ENCODE measurements at regions not wholly inside any gene's neighbourhood (a gene's known extent, or its start where the extent isn't known, plus 50 kb on each side); places are given as distances from the start of the nearest gene placed in this dataset.
"Not testable (repeated sequence)": the region's sequence is repeated elsewhere in the genome, so short reads cannot be mapped to it uniquely, and the experiment has no call there.

GRCh38 chr12:46675736-46676135, 150.1 kb downstream of the SLC38A4 start:
- peak; percentile 66 for DNase-seq (ENCODE audit: low read depth, low spot score)
- in situ Hi-C loops (cut with HindIII; ENCODE audit: low pct_unique_long_range_greater_than_20kb, low sequenced_read_pairs): no loop called here

DNA sequence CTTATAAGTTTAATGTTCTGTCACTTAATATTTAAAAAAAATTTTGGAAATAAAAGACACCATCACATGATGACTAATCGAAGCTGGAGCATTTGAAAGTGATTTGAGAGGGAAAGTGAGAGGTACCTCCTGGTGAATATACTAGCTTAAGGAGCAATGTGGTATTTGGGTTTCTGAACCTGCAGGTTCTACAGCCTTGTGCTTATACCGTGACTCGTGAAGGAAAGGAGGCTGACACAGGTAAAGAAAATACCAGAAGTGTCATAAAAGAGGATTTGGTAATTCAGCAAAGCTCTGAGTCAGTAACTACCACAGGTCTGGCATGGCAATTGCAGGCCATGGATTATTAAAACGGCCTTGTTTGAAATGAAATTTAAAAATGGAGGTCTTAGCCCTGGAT, 151.0 kb downstream of the SLC38A4 start:
- no peak for DNase-seq (ENCODE audit: low read depth, low spot score)
- in situ Hi-C loops (cut with HindIII; ENCODE audit: low pct_unique_long_range_greater_than_20kb, low sequenced_read_pairs): no loop called here

GRCh38 chr12:46674129-46674528, 151.7 kb downstream of the SLC38A4 start:
- in situ Hi-C loops (cut with HindIII; ENCODE audit: low pct_unique_long_range_greater_than_20kb, low sequenced_read_pairs): no loop called here
- no peak for DNase-seq (ENCODE audit: low read depth, low spot score)

DNA sequence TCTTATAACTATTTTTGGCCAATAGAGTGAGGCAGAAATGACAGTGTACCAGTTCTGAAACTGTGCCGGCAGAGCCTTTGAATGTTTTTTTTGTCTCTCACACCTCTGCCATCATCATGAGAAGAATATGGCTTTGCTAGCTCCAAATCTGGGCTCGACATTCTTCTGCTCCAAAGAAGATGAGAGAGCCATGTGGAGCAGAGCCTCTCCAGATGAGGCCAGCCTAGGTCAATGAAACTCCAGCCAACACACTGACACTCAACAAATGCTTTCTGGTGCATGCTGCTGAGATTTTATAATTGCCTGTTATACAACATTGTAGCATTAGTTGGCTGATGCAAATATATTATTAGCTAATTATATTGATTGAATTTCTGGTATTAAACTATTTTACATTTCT, 154.7 kb downstream of the SLC38A4 start:
- in situ Hi-C loops (cut with HindIII; ENCODE audit: low pct_unique_long_range_greater_than_20kb, low sequenced_read_pairs): no loop called here
- no peak for DNase-seq (ENCODE audit: low read depth, low spot score)

- no peak for DNase-seq (ENCODE audit: low read depth, low spot score)
- in situ Hi-C loops (cut with HindIII; ENCODE audit: low pct_unique_long_range_greater_than_20kb, low sequenced_read_pairs): no loop called here
Measured at GRCh38 chr12:46670636-46671035, 155.2 kb downstream of the SLC38A4 start.

DNA sequence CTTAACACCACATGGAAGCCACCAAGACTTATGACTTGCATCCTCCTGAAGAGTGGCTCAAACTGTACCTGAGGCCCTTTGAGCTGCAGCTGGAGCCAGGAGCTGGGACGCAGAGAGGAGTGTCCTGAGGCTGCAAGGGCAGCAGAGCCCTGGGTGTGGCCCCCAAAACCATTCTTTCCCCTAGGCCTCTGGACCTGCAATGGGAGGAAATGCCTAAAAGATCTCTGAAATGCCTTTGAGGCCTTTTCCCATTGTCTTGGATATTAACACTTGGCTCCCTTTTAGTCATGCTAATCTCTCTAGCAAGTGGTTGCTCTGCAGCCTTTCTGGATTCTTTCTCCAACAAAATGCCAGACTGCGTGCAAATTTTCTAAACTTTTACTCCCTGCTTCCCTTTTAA, 156.1 kb downstream of the SLC38A4 start:
- in situ Hi-C loops (cut with HindIII; ENCODE audit: low pct_unique_long_range_greater_than_20kb, low sequenced_read_pairs): no loop called here
- DNase-seq (ENCODE audit: low read depth, low spot score): no peak

DNA sequence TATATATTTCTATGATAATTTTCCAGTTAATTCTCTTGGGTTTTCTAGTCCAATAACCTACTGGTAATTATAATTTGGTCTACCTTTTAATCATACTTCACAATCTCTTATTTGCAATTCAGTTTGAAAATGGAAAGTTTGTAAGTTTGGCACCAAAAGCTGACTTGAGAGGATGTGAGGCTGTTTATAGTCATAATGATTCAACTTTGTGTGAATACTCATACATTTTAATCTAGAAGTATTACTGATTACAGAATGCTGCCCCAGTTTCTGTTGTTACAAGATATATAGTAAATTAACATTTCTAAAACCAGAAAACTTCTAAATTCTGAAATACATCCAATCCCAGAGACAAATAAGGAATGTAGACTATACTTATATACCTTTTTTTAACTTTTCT, 158.2 kb downstream of the SLC38A4 start:
- in situ Hi-C loops (cut with HindIII; ENCODE audit: low pct_unique_long_range_greater_than_20kb, low sequenced_read_pairs): no loop called here
- no peak for DNase-seq (ENCODE audit: low read depth, low spot score)

- DNase-seq (ENCODE audit: low read depth, low spot score): peak; percentile 55
- in situ Hi-C loops (cut with HindIII; ENCODE audit: low pct_unique_long_range_greater_than_20kb, low sequenced_read_pairs): no loop called here
Measured at GRCh38 chr12:46664761-46665287, 161.0 kb downstream of the SLC38A4 start.

DNA sequence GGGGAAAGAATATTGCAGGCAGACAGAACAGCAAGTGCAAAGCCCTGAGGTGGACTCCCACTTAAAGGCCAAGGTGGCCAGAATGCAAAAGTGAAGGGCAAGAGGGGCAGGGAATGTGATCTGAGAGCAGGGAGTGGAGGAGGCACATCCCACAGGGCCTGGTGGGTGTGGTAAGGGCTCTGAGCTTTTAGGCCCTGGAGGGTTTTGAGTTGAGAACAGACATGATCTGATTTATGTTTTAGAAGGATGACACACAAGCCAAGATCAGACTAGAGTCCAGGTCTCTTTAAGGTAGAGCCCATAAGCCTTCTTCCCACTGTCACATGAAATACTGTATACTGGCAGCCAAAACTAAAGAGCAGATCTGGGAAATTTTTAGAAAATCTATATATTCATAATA, 162.5 kb downstream of the SLC38A4 start:
- in situ Hi-C loops (cut with HindIII; ENCODE audit: low pct_unique_long_range_greater_than_20kb, low sequenced_read_pairs): no loop called here
- DNase-seq (ENCODE audit: low read depth, low spot score): no peak

DNA sequence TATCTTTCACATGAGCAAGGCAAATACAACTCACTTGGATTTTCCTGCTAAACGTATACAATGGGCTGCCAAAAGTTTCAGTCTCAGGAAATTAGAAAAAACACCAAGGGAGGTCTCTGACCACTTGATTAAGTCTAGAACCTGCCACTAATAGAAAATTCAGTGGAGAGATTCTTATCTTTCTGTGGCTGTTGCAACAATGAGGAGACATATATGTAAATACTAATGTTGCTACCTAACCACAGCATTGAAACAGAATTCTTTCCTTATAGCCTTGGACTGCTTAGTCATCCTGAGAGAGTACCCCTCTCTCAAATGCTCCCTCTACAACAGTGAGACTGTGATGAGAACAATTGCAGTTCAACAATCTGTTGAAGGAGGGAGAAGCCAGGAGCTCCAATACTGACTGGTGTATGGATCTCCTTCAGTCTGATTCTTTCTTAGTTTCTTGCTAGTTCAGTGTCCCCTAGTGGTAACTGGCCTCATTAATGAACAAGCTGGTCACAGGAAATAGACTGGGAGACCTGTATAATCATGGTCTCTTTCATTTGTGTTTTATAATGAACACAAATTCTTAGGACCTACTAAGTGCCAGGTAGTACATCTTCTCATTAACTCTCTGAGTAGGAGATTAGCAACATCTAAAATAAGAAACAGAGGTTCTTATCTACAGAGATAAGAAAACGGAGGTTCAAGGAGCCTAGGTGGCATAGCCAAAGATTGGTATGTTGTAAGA, 164.5 kb downstream of the SLC38A4 start:
- DNase-seq (ENCODE audit: low read depth, low spot score): peak; percentile 85
- in situ Hi-C loops (cut with HindIII; ENCODE audit: low pct_unique_long_range_greater_than_20kb, low sequenced_read_pairs): no loop called here

- no peak for DNase-seq (ENCODE audit: low read depth, low spot score)
- in situ Hi-C loops (cut with HindIII; ENCODE audit: low pct_unique_long_range_greater_than_20kb, low sequenced_read_pairs): no loop called here
Measured at GRCh38 chr12:46660719-46661109, 165.1 kb downstream of the SLC38A4 start.

GRCh38 chr12:46660276-46660675, 165.5 kb downstream of the SLC38A4 start:
- in situ Hi-C loops (cut with HindIII; ENCODE audit: low pct_unique_long_range_greater_than_20kb, low sequenced_read_pairs): no loop called here

DNA sequence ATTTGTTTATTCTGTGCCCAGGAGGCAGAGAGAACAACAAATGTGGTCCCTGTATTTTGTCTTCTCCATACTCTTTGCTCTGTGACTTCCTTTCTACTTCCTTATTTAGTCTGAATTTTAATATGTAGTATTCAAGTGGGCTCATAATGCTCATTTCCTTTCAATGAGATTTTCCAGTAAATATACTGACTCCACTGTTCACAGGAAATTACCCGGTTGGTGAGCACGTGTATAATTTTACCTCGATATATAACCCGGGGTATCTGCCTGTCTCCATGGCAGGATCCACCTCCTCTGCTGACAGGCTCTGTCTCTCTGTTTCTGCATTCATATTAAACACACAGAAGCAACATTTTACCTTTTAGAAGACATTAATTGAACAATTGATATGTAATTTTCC, 166.0 kb downstream of the SLC38A4 start:
- in situ Hi-C loops (cut with HindIII; ENCODE audit: low pct_unique_long_range_greater_than_20kb, low sequenced_read_pairs): no loop called here
- DNase-seq (ENCODE audit: low read depth, low spot score): no peak

More at GRCh38 chr12:46660276-46660675, 165.5 kb downstream of the SLC38A4 start:
- no peak for DNase-seq (ENCODE audit: low read depth, low spot score)

DNA sequence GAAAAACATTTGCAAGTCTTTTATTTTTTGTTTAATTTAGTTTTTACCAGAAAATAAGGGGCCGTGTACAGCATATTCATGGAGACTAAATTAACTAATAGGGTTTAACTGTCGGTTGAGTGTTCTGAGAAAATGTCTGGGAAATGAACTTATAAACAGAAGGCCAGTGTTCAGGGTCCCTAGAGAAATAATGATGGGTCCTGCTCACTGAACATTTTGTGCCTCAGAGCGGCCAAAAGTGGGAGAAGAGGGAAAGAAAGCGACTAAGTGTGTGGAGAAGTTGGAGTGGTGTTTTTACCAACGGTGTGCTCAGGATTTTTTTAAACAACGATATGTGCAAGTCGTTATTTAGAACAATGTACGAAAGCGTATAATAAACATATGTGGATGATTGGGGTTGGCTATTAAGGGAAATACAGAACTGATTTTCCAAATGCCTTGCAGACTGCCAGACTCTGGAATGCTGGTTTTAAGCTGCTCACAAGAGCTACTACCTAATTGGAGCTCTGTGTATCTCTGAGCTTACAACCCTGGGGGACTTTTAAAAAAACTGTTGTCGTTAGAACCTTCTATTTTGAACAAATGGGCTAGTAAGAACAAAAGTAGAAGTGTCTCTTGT, 166.7 kb downstream of the SLC38A4 start:
- DNase-seq (ENCODE audit: low read depth, low spot score): no peak
- in situ Hi-C loops (cut with HindIII; ENCODE audit: low pct_unique_long_range_greater_than_20kb, low sequenced_read_pairs): no loop called here

GRCh38 chr12:46657453-46658411, 168.1 kb downstream of the SLC38A4 start:
- no peak for DNase-seq (ENCODE audit: low read depth, low spot score)
- in situ Hi-C loops (cut with HindIII; ENCODE audit: low pct_unique_long_range_greater_than_20kb, low sequenced_read_pairs): no loop called here

GRCh38 chr12:46655984-46656383, 169.8 kb downstream of the SLC38A4 start:
- in situ Hi-C loops (cut with HindIII; ENCODE audit: low pct_unique_long_range_greater_than_20kb, low sequenced_read_pairs): not testable (repeated sequence)

DNA sequence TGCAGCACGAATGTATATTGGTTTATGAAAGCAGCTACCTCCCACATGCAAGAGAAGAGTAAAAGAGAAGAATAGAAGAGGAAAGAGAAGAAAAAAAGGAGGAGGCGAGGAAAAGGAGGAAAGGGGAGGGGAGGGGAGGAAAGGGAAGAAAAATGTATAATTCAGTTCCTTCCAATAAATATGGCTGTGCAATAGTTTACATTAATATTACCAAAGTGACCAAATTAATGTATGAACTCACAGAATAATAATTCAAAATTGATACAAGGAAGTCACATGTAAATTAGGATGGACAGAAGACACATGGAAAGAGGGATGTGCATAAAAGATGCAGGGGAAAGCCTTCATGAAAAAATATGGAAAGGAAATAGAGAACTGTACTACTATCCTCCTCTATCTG, 172.5 kb downstream of the SLC38A4 start:
- in situ Hi-C loops (cut with HindIII; ENCODE audit: low pct_unique_long_range_greater_than_20kb, low sequenced_read_pairs): no loop called here
- no peak for DNase-seq (ENCODE audit: low read depth, low spot score)

More at GRCh38 chr12:46655984-46656383, 169.8 kb downstream of the SLC38A4 start:
- not testable (repeated sequence) for DNase-seq (ENCODE audit: low read depth, low spot score)

DNA sequence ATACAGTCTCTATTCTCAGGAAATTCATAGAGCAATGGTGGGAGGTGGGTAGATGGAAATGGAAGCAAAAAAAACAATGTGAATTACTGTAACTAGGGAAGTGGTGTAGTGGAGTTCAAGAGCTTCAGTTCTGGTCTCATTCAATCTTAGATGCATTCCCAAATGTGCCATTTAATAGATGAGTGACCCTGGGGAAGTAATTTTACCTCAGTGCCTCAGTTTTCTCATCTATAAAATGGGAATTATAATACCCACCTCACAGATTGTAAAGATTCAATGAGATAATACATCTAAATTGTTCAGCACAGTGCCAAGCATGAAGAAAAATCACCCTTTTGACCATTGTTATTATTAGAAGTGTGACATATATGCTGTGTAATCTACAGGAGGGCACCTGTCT, 173.1 kb downstream of the SLC38A4 start:
- no peak for DNase-seq (ENCODE audit: low read depth, low spot score)
- in situ Hi-C loops (cut with HindIII; ENCODE audit: low pct_unique_long_range_greater_than_20kb, low sequenced_read_pairs): no loop called here

All from SK-MEL-5 (cell line).